Spleen (tissue), 11 donors: ENCODE measurements at regions not wholly inside any gene's neighbourhood (a gene's known extent, or its start where the extent isn't known, plus 50 kb on each side); places are given as distances from the start of the nearest gene placed in this dataset.

Source experiments
- DNase-seq: peaks from one replicate; pipeline ENCODE4 v3.0.0-alpha.2; 2020
- H3K27ac ChIP-seq, 8 donors: fragments of 200-600 bp; sonication (generic) in 7 of 8; 1 replicate in 4 of 8; 2 replicates in 4 of 8; pipeline versions ENCODE4 v1.5.0 to v1.8.0; 2016 to 2021; ENCODE audit warnings: inconsistent platforms in 4 of 8, mild to moderate bottlenecking in 4 of 8, moderate library complexity in 1 of 8
- H3K27me3 ChIP-seq, 7 donors: fragments of 200-600 bp; sonication (generic) in 6 of 7; replicated peaks in 1 of 7; 1 replicate in 4 of 7; 2 replicates in 3 of 7; pipeline versions ENCODE4 v1.5.0 to v1.8.0; 2016 to 2021; ENCODE audit warnings: inconsistent platforms in 3 of 7, mild to moderate bottlenecking in 1 of 7
- H3K36me3 ChIP-seq, 6 donors: fragments of 200-600 bp; sonication (generic) in 5 of 6; 1 replicate in 4 of 6; 2 replicates in 2 of 6; pipeline versions ENCODE4 v1.5.0 to v1.8.0; 2016 to 2021; ENCODE audit warnings: inconsistent platforms in 2 of 6
- H3K4me1 ChIP-seq, 6 donors: fragments of 200-600 bp; sonication (generic) in 5 of 6; 1 replicate in 3 of 6; 2 replicates in 3 of 6; pipeline versions ENCODE4 v1.5.0 to v1.8.0; 2016 to 2021; ENCODE audit warnings: inconsistent platforms in 3 of 6
- H3K4me3 ChIP-seq, 8 donors: fragments of 200-600 bp; sonication (generic) in 7 of 8; 1 replicate in 4 of 8; 2 replicates in 4 of 8; pipeline versions ENCODE4 v1.5.0 to v1.8.0; 2016 to 2021; ENCODE audit warnings: inconsistent platforms in 4 of 8, mild to moderate bottlenecking in 4 of 8, moderate library complexity in 2 of 8
- H3K9me3 ChIP-seq, 8 donors: fragments of 200-600 bp; sonication (generic) in 7 of 8; 1 replicate in 4 of 8; 2 replicates in 4 of 8; pipeline versions ENCODE4 v1.5.0 to v1.8.0; 2016 to 2021; ENCODE audit warnings: inconsistent platforms in 4 of 8
- POLR2A ChIP-seq, 3 donors: fragments of 450-650 bp; IDR thresholded peaks; one replicate each; pipeline ENCODE4 v1.5.1; 2017; ENCODE audit warnings: antibody characterized with exemption in 3 of 3, mild to moderate bottlenecking in 1 of 3
- POLR2AphosphoS5 ChIP-seq, 3 donors: sonication (generic); formaldehyde crosslinking; IDR thresholded peaks; one replicate each; pipeline ENCODE4 v1.5.1; 2017; ENCODE audit warnings: antibody characterized with exemption in 3 of 3
- WGBS, 5 donors: extraction: QIAGEN DNeasy Blood & Tissue Kit in 3 of 5; methylation state at CpG; one replicate each; pipeline versions ENCODE4 v1.1.5 to v1.1.7; 2013 to 2018; 5-methylcytosine and 5-hydroxymethylcytosine counted together
- intact Hi-C: fragments of 100-400 bp; cut with DNase I; formaldehyde crosslinking; loops from one replicate; pipeline ENCODE4 v1.15.0; 2023; ENCODE audit warnings: low total_unique reads
- TF ChIP-seq, protein P1 (sequence below), 11 experiments: fragments of 200-600 bp in 7 of 11; fragments of 450-650 bp in 4 of 11; sonication (generic) in 4 of 11; IDR thresholded peaks in 8 of 11; conservative IDR thresholded peaks in 3 of 11; 1 replicate in 7 of 11; 2 replicates in 4 of 11; pipeline versions ENCODE4 v1.4.0 to v1.8.0; 2016 to 2021; ENCODE audit warnings: antibody characterized with exemption in 11 of 11, inconsistent platforms in 4 of 11, mild to moderate bottlenecking in 1 of 11
- donor health status: healthy with polysubstance abuse.
- donor health status: DM: no; HTN: no; CAD: no; lungs with moderate emphysema.
- donor health status: DM: no; HTN: no; CAD: no.
- donor health status: Bipolar disorder and iron deficiency.
- donor health status: healthy.
- donor health status: DM: no; HTN: no; CAD: no.
- donor health status: DM: yes; HTN: yes; CAD: no.

DNA sequence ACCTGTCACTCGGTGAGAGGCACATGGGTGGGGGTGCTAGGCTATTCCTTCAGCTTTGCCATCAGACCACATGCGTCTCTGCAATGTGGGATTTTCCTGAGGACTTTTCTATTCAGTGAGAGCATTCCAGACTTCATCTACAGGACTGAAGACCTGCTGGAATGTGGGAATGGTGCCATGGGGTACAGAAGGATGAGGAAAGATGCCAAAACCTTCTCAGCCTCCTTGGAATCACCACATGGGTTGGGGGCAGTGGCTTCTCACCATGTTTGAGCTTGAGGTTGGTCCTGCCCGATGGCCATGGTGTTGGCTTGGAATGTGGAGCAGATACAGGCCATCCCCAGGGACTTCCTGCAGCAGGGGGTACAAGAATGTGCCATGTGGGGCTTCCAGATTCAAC lies 80.9 kb upstream of the KLF13 start:
- no peaks in the 10 kb centered on the region for H3K4me1 ChIP-seq
- H3K27ac ChIP-seq, result no peak overlapping the region

DNA sequence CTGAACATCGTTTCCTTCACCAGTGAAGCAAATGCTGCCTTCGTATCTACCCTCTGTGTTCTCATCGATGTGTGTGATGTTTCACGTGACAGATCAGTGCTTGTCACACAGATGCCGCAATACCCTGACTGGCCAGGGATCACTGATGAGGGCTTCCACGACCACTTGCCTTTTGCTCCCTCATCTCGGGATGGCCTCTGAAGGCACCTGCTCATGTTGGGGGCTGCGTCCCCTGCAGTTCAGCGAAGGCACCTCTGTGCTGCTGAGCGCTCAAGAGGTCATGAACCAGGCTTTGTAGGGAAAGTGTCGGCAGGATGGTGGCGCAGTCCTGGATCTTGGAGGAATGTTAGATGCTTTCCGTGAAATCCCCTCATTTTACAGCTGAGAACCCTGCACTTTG lies 79.2 kb upstream of the KLF13 start:
- Histone ChIP-seq H3K36me3 (no peaks in the 10 kb centered on the region), H3K4me3 (no peak overlapping the region), H3K4me1 (no peaks in the 10 kb centered on the region), H3K27ac (no peak overlapping the region), H3K27me3 (no peaks in the 10 kb centered on the region), H3K9me3 (no peaks in the 10 kb centered on the region)
- 90 to 97% (median 92%) methylated on average over 13 of the region's 13 CpGs for WGBS, 5 donors
- intact Hi-C loops, result no loop called here
- no peak for DNase-seq
- no peak for TF ChIP-seq POLR2AphosphoS5 (IDR thresholded peaks at IDR 0.05)
- TF ChIP-seq, protein P1, sequence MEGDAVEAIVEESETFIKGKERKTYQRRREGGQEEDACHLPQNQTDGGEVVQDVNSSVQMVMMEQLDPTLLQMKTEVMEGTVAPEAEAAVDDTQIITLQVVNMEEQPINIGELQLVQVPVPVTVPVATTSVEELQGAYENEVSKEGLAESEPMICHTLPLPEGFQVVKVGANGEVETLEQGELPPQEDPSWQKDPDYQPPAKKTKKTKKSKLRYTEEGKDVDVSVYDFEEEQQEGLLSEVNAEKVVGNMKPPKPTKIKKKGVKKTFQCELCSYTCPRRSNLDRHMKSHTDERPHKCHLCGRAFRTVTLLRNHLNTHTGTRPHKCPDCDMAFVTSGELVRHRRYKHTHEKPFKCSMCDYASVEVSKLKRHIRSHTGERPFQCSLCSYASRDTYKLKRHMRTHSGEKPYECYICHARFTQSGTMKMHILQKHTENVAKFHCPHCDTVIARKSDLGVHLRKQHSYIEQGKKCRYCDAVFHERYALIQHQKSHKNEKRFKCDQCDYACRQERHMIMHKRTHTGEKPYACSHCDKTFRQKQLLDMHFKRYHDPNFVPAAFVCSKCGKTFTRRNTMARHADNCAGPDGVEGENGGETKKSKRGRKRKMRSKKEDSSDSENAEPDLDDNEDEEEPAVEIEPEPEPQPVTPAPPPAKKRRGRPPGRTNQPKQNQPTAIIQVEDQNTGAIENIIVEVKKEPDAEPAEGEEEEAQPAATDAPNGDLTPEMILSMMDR (IDR thresholded peaks at IDR 0.05 in 8 of 11, conservative IDR thresholded peaks at IDR 0.05 in 3 of 11), result no peak
- TF ChIP-seq POLR2A (IDR thresholded peaks at IDR 0.05), result no peak

More for the DNA sequence above, 80.9 kb upstream of the KLF13 start:
- WGBS, 5 donors, result 71 to 98% (median 91%) methylated on average over 3 of the region's 3 CpGs
- H3K27me3 ChIP-seq, result no peaks in the 10 kb centered on the region
- no peak for DNase-seq
- TF ChIP-seq POLR2AphosphoS5 (IDR thresholded peaks at IDR 0.05) (no peak), POLR2A (IDR thresholded peaks at IDR 0.05) (no peak)
- TF ChIP-seq, protein P1 (IDR thresholded peaks at IDR 0.05 in 8 of 11, conservative IDR thresholded peaks at IDR 0.05 in 3 of 11), result no peak
- H3K4me3 ChIP-seq, result no peak overlapping the region
- no peaks in the 10 kb centered on the region for H3K9me3 ChIP-seq
- intact Hi-C loops, result no loop called here
- H3K36me3 ChIP-seq, result no peaks in the 10 kb centered on the region

DNA sequence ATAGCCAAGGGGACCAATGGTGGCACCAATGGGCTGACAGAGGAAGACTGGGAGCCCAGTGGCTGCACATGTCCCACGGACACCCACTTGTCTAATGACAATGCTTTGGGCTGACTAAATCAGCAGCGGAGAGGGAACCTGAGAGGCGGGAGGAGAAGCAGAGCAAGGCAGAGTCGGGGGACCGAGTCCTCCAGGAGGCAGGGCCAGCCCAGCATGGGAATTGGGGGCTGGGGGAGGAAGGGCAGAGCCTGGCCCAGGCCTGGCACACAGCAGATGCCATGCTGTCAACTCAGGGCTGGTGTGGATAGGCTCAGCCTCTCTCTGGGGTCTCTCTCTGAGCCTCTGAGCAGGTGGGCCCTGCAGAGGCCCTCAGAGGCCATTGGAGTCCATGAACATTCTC lies 78.4 kb upstream of the KLF13 start:
- no peak overlapping the region for H3K27ac ChIP-seq
- intact Hi-C loops, result no loop called here
- WGBS, 5 donors, result 76 to 96% (median 86%) methylated on average over 5 of the region's 5 CpGs
- H3K27me3 ChIP-seq, result no peaks in the 10 kb centered on the region
- no peaks in the 10 kb centered on the region for H3K4me1 ChIP-seq
- no peak overlapping the region for H3K4me3 ChIP-seq
- peak; percentile 39 for DNase-seq
- H3K36me3 ChIP-seq, result no peaks in the 10 kb centered on the region
- TF ChIP-seq POLR2AphosphoS5 (IDR thresholded peaks at IDR 0.05) (no peak), POLR2A (IDR thresholded peaks at IDR 0.05) (no peak)
- TF ChIP-seq, protein P1 (IDR thresholded peaks at IDR 0.05 in 8 of 11, conservative IDR thresholded peaks at IDR 0.05 in 3 of 11), result no peak
- H3K9me3 ChIP-seq, result no peaks in the 10 kb centered on the region

DNA sequence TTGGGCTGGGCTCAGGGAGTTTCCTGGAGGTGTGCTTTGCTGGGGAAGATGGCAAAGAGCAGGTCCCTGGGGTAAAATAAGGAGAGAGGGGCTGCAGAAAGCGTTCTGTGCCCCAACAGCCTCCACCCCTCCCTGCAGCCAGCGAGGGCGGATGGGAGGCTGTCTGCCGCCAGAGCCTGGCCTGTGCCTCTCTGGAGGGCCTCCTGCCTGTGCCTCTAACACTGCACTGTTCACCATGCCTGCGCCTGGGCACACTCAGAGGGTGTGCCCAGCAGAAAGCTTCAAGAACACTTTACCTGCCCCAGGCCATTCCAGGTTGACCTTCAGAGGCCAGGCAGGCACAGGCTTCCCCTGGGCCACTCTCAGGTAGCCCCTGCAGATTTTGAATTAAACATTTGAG lies 77.7 kb upstream of the KLF13 start:
- intact Hi-C loops, result no loop called here
- WGBS, 5 donors, result 79 to 96% (median 94%) methylated on average over 4 to 5 of the region's 5 CpGs
- H3K36me3 ChIP-seq, result no peaks in the 10 kb centered on the region
- H3K4me3 ChIP-seq, result no peak overlapping the region
- no peak overlapping the region for H3K27ac ChIP-seq
- no peaks in the 10 kb centered on the region for H3K9me3 ChIP-seq
- H3K27me3 ChIP-seq, result no peaks in the 10 kb centered on the region
- TF ChIP-seq, protein P1 (IDR thresholded peaks at IDR 0.05 in 8 of 11, conservative IDR thresholded peaks at IDR 0.05 in 3 of 11), result no peak
- no peak for TF ChIP-seq POLR2A (IDR thresholded peaks at IDR 0.05)
- TF ChIP-seq POLR2AphosphoS5 (IDR thresholded peaks at IDR 0.05), result no peak
- peaks cover 0 to 3% (median 0%) of the 10 kb centered on the region in 6 donors for H3K4me1 ChIP-seq
- peak; percentile 57 for DNase-seq
